ENCODE measurements at regions not wholly inside any gene's neighbourhood (a gene's known extent, or its start where the extent isn't known, plus 50 kb on each side); places are given as distances from the start of the nearest gene placed in this dataset.

DNA sequence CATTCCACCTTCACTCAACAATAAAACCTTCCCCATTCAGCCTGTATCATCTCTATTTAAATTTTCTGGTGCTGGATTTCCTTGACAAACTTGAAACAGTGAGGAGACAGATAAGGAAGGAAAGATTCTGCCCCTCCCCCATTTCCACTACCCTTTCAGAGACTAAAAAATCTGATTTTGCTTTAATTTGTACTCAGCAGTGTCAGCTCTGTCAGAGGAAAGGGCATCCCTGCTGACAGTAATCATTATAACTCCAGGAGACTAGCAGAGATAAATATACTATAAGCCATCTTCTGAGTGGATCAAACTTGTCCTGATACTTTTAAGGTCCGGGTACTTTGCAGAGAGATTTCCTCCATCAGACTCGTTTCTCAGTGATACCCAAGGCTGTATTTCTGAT lies 155.6 kb downstream of the SAMD5 start:
- TF ChIP-seq FOSL2 (IDR thresholded peaks at IDR 0.05) = no peak
- TF ChIP-seq FOSL2 (CRISPR knock-in tag; IDR thresholded peaks at IDR 0.05) = no peak
- no peak for TF ChIP-seq GATA3 (IDR thresholded peaks at IDR 0.05; ENCODE audit: borderline replicate concordance)
- no peak for TF ChIP-seq BHLHE40 (IDR thresholded peaks at IDR 0.05; ENCODE audit: low read depth, low read length)
- TF ChIP-seq HOXB13 (CRISPR knock-in tag; IDR thresholded peaks at IDR 0.05; ENCODE audit: low read depth) = no peak
- TF ChIP-seq RAD21 (conservative IDR thresholded peaks at IDR 0.05 in 1 of 2, IDR thresholded peaks at IDR 0.05 in 1 of 2) = no peak
- no peak for TF ChIP-seq ZFP36 (IDR thresholded peaks at IDR 0.05; ENCODE audit: borderline replicate concordance, partially characterized antibody)
- TF ChIP-seq, protein P1, sequence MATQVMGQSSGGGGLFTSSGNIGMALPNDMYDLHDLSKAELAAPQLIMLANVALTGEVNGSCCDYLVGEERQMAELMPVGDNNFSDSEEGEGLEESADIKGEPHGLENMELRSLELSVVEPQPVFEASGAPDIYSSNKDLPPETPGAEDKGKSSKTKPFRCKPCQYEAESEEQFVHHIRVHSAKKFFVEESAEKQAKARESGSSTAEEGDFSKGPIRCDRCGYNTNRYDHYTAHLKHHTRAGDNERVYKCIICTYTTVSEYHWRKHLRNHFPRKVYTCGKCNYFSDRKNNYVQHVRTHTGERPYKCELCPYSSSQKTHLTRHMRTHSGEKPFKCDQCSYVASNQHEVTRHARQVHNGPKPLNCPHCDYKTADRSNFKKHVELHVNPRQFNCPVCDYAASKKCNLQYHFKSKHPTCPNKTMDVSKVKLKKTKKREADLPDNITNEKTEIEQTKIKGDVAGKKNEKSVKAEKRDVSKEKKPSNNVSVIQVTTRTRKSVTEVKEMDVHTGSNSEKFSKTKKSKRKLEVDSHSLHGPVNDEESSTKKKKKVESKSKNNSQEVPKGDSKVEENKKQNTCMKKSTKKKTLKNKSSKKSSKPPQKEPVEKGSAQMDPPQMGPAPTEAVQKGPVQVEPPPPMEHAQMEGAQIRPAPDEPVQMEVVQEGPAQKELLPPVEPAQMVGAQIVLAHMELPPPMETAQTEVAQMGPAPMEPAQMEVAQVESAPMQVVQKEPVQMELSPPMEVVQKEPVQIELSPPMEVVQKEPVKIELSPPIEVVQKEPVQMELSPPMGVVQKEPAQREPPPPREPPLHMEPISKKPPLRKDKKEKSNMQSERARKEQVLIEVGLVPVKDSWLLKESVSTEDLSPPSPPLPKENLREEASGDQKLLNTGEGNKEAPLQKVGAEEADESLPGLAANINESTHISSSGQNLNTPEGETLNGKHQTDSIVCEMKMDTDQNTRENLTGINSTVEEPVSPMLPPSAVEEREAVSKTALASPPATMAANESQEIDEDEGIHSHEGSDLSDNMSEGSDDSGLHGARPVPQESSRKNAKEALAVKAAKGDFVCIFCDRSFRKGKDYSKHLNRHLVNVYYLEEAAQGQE (IDR thresholded peaks at IDR 0.05) = no peak
- TF ChIP-seq MYC (IDR thresholded peaks at IDR 0.05; ENCODE audit: borderline replicate concordance, low read length) = no peak
- TF ChIP-seq PHF8 (IDR thresholded peaks at IDR 0.05; ENCODE audit: borderline replicate concordance, low read depth) = no peak
- TF ChIP-seq, protein P2, sequence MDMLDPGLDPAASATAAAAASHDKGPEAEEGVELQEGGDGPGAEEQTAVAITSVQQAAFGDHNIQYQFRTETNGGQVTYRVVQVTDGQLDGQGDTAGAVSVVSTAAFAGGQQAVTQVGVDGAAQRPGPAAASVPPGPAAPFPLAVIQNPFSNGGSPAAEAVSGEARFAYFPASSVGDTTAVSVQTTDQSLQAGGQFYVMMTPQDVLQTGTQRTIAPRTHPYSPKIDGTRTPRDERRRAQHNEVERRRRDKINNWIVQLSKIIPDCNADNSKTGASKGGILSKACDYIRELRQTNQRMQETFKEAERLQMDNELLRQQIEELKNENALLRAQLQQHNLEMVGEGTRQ (IDR thresholded peaks at IDR 0.05) = no peak
- no peak for TF ChIP-seq HEYL (CRISPR knock-in tag; IDR thresholded peaks at IDR 0.05)
- TF ChIP-seq, protein P3, sequence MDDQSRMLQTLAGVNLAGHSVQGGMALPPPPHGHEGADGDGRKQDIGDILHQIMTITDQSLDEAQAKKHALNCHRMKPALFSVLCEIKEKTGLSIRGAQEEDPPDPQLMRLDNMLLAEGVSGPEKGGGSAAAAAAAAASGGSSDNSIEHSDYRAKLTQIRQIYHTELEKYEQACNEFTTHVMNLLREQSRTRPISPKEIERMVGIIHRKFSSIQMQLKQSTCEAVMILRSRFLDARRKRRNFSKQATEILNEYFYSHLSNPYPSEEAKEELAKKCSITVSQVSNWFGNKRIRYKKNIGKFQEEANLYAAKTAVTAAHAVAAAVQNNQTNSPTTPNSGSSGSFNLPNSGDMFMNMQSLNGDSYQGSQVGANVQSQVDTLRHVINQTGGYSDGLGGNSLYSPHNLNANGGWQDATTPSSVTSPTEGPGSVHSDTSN (IDR thresholded peaks at IDR 0.05) = no peak
- no peak for TF ChIP-seq KDM5A (IDR thresholded peaks at IDR 0.05)
- no peak for TF ChIP-seq CHD4 (IDR thresholded peaks at IDR 0.05; ENCODE audit: borderline replicate concordance)
- ChIA-PET CTCF (no interaction called here), POLR2A (no interaction called here)
- Histone ChIP-seq H3K9me3 (no peaks in the 10 kb centered on the region), H3K4me2 (no peak overlapping the region), H3K4me3 (no peak overlapping the region), H3K27ac (no peak overlapping the region), H3K4me1 (no peaks in the 10 kb centered on the region)
- FAIRE-seq (no peak), ATAC-seq (no peak), DNase-seq (ENCODE audit: low read depth in 1 of 2, low spot score in 1 of 2) (no peak)
- 58% methylated on average over 2 of the region's 2 CpGs for WGBS (ENCODE audit: missing lambda C conversion rate)

DNA sequence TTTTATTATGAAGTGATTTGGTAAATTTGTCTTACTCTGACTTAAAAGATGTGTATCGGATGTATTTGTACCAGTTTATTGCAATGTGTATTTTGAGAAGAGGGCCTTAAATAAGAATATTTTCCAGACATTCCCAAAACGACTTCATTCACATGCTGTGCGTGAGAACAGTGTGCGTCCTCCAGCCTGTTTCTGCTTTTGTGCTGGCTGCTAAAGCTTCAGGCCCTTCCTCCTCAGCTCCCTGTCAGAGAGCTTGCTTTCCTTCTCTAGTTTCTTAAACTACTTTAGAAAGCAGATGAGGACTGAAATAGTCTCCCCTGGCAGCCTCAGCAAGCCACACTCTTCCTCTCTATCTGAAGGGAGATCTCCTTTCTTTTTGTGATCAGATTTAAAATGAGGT lies 157.8 kb downstream of the SAMD5 start:
- H3K4me3 ChIP-seq = no peak overlapping the region
- ChIA-PET CTCF (interaction anchor here (1.0 kb wide), 1 partner anchor 9 kb away, joined by 3 read pairs; no protein-coding TSS in a partner anchor), POLR2A (no interaction called here)
- no peak for DNase-seq (ENCODE audit: low read depth in 1 of 2, low spot score in 1 of 2)
- TF ChIP-seq, protein P4, sequence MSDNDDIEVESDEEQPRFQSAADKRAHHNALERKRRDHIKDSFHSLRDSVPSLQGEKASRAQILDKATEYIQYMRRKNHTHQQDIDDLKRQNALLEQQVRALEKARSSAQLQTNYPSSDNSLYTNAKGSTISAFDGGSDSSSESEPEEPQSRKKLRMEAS (IDR thresholded peaks at IDR 0.05) = no peak
- TF ChIP-seq, protein P5, sequence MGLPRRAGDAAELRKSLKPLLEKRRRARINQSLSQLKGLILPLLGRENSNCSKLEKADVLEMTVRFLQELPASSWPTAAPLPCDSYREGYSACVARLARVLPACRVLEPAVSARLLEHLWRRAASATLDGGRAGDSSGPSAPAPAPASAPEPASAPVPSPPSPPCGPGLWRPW (IDR thresholded peaks at IDR 0.05) = no peak
- TF ChIP-seq SMC3 (IDR thresholded peaks at IDR 0.05) = no peak
- no peak for TF ChIP-seq JUN (IDR thresholded peaks at IDR 0.05)
- no peak for TF ChIP-seq NR3C1 (IDR thresholded peaks at IDR 0.05)
- TF ChIP-seq, protein P1 (IDR thresholded peaks at IDR 0.05) = no peak
- no peak for TF ChIP-seq ESRRA (IDR thresholded peaks at IDR 0.05; ENCODE audit: borderline replicate concordance, low read length)
- TF ChIP-seq ZC3H11A (IDR thresholded peaks at IDR 0.05) = no peak
- TF ChIP-seq HOXB13 (CRISPR knock-in tag; IDR thresholded peaks at IDR 0.05; ENCODE audit: low read depth) = no peak
- no peak for TF ChIP-seq FOSB (CRISPR knock-in tag; IDR thresholded peaks at IDR 0.05)
- no peak for TF ChIP-seq BHLHE40 (IDR thresholded peaks at IDR 0.05; ENCODE audit: low read depth, low read length)
- no peak for TF ChIP-seq RNF2 (IDR thresholded peaks at IDR 0.05; ENCODE audit: borderline replicate concordance, low read depth)
- no peak for TF ChIP-seq CEBPB (IDR thresholded peaks at IDR 0.05)
- no peak for TF ChIP-seq CHD4 (IDR thresholded peaks at IDR 0.05; ENCODE audit: borderline replicate concordance)
- FAIRE-seq = no peak
- no peaks in the 10 kb centered on the region for H3K4me1 ChIP-seq
- ATAC-seq = no peak
- 73% methylated on average over 4 of the region's 4 CpGs for WGBS (ENCODE audit: missing lambda C conversion rate)
- H3K27ac ChIP-seq = no peak overlapping the region
- no peaks in the 10 kb centered on the region for H3K9me3 ChIP-seq
- no peak overlapping the region for H3K4me2 ChIP-seq
